ENCODE measurements at regions not wholly inside any gene's neighbourhood (a gene's known extent, or its start where the extent isn't known, plus 50 kb on each side); places are given as distances from the start of the nearest gene placed in this dataset.

- Mint-ChIP-seq H3K4me1 (no peaks in the 10 kb centered on the region), H3K4me3 (no peak overlapping the region), H3K27ac (no peak overlapping the region), H3K27me3 (no peaks in the 10 kb centered on the region), H3K9me3 (ENCODE audit: insufficient read depth) (no peaks in the 10 kb centered on the region)
- no peaks in the 10 kb centered on the region for H4K20me1 ChIP-seq (ENCODE audit: control insufficient read depth, insufficient read depth, low read length, poor library complexity, severe bottlenecking)
- ChIA-PET POLR2A (no interaction called here), CTCF (no interaction called here)
- no peak overlapping the region for H3K4me2 ChIP-seq (replicated peaks; ENCODE audit: low read depth, low read length, poor library complexity, severe bottlenecking)
- H3K4me1 ChIP-seq (ENCODE audit: control insufficient read depth in 2 of 2, insufficient read depth in 2 of 2, low read length in 2 of 2), result no peaks in the 10 kb centered on the region
- no peak overlapping the region for H3K9ac ChIP-seq (ENCODE audit: low read length)
- no peak for ATAC-seq (ENCODE audit: low read depth)
- H2AFZ ChIP-seq (ENCODE audit: insufficient read depth, low read depth, low read length, poor library complexity, severe bottlenecking), result no peak overlapping the region
- intact Hi-C loops (cut with micrococcal nuclease), result no loop called here
- TF ChIP-seq CTCF (IDR thresholded peaks at IDR 0.05) (no peak), EZH2 (IDR thresholded peaks at IDR 0.05; ENCODE audit: borderline replicate concordance, insufficient read depth, low read depth, low read length, poor library complexity, severe bottlenecking) (no peak)
- no peaks in the 10 kb centered on the region for H3K36me3 ChIP-seq (replicated peaks in 1 of 2; ENCODE audit: control extremely low read depth in 1 of 2, control insufficient read depth in 1 of 2, extremely low read depth in 1 of 2, insufficient read depth in 2 of 2, low read length in 1 of 2)
- no peak overlapping the region for H3K27ac ChIP-seq (ENCODE audit: low read length in 2 of 2)
- WGBS (ENCODE audit: insufficient coverage), result 78% methylated on average over 1 of the region's 1 CpG
- H3K79me2 ChIP-seq (ENCODE audit: control insufficient read depth, insufficient read depth, low read length), result no peaks in the 10 kb centered on the region
- DNase-seq, result no peak
- H3K9me3 ChIP-seq (ENCODE audit: control extremely low read depth in 1 of 3, control insufficient read depth in 2 of 3, insufficient read depth in 1 of 3, low read length in 2 of 3), result no peaks in the 10 kb centered on the region
- no peak overlapping the region for H3K4me3 ChIP-seq (ENCODE audit: control extremely low read depth in 1 of 5, extremely low read depth in 1 of 5, insufficient read depth in 1 of 5, low read depth in 2 of 5, low read length in 4 of 5)
- no peaks in the 10 kb centered on the region for H3K27me3 ChIP-seq (replicated peaks in 1 of 4; ENCODE audit: control extremely low read depth in 1 of 4, control insufficient read depth in 3 of 4, insufficient read depth in 4 of 4, low read length in 3 of 4)
Observed at GRCh38 chr3:94301366-94301765, 238.5 kb downstream of the NSUN3 start.

DNA sequence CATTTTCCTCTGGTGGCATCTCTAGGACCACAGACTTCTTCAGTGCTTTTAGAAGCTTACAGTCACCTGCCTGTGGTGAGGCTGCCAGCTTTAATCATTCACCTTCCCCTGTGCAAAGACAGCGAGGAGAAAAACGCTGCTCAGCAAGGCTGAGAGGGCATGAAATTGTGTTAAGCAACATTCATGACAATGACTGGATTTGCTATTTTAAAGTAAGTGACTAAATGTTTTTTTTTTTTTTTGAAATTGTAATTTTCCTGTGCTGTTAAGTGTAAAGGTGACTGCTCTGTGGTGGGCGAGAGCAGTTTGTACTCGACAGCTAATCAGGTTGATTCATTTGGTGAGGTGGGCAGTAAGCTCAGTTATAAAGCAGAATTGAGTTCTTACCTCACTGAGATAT, 240.4 kb downstream of the NSUN3 start:
- H3K4me3 ChIP-seq (ENCODE audit: control extremely low read depth in 1 of 5, extremely low read depth in 1 of 5, insufficient read depth in 1 of 5, low read depth in 2 of 5, low read length in 4 of 5), result no peak overlapping the region
- H3K27ac ChIP-seq (ENCODE audit: low read length in 2 of 2), result no peak overlapping the region
- DNase-seq, result no peak
- no peaks in the 10 kb centered on the region for H3K9me3 ChIP-seq (ENCODE audit: control extremely low read depth in 1 of 3, control insufficient read depth in 2 of 3, insufficient read depth in 1 of 3, low read length in 2 of 3)
- H3K27me3 ChIP-seq (replicated peaks in 1 of 4; ENCODE audit: control extremely low read depth in 1 of 4, control insufficient read depth in 3 of 4, insufficient read depth in 4 of 4, low read length in 3 of 4), result no peaks in the 10 kb centered on the region
- no peak for ATAC-seq (ENCODE audit: low read depth)
- intact Hi-C loops (cut with micrococcal nuclease), result no loop called here
- no peak overlapping the region for H3K4me2 ChIP-seq (replicated peaks; ENCODE audit: low read depth, low read length, poor library complexity, severe bottlenecking)
- no peaks in the 10 kb centered on the region for H3K9me3 Mint-ChIP-seq (ENCODE audit: insufficient read depth)
- no peak overlapping the region for H3K27ac Mint-ChIP-seq
- H3K27me3 Mint-ChIP-seq, result no peaks in the 10 kb centered on the region
- no peaks in the 10 kb centered on the region for H3K4me1 ChIP-seq (ENCODE audit: control insufficient read depth in 2 of 2, insufficient read depth in 2 of 2, low read length in 2 of 2)
- H4K20me1 ChIP-seq (ENCODE audit: control insufficient read depth, insufficient read depth, low read length, poor library complexity, severe bottlenecking), result no peaks in the 10 kb centered on the region
- ChIA-PET CTCF (no interaction called here), POLR2A (no interaction called here)
- WGBS (ENCODE audit: insufficient coverage), result 92% methylated on average over 2 of the region's 4 CpGs
- no peaks in the 10 kb centered on the region for H3K4me1 Mint-ChIP-seq
- no peak overlapping the region for H3K4me3 Mint-ChIP-seq
- H3K36me3 ChIP-seq (replicated peaks in 1 of 2; ENCODE audit: control extremely low read depth in 1 of 2, control insufficient read depth in 1 of 2, extremely low read depth in 1 of 2, insufficient read depth in 2 of 2, low read length in 1 of 2), result no peaks in the 10 kb centered on the region
- H2AFZ ChIP-seq (ENCODE audit: insufficient read depth, low read depth, low read length, poor library complexity, severe bottlenecking), result no peak overlapping the region
- TF ChIP-seq CTCF (IDR thresholded peaks at IDR 0.05), result no peak
- TF ChIP-seq EZH2 (IDR thresholded peaks at IDR 0.05; ENCODE audit: borderline replicate concordance, insufficient read depth, low read depth, low read length, poor library complexity, severe bottlenecking), result no peak
- no peaks in the 10 kb centered on the region for H3K79me2 ChIP-seq (ENCODE audit: control insufficient read depth, insufficient read depth, low read length)
- no peak overlapping the region for H3K9ac ChIP-seq (ENCODE audit: low read length)

Data from B cell (primary cell).